ENCODE measurements at regions not wholly inside any gene's neighbourhood (a gene's known extent, or its start where the extent isn't known, plus 50 kb on each side); places are given as distances from the start of the nearest gene placed in this dataset.

DNA sequence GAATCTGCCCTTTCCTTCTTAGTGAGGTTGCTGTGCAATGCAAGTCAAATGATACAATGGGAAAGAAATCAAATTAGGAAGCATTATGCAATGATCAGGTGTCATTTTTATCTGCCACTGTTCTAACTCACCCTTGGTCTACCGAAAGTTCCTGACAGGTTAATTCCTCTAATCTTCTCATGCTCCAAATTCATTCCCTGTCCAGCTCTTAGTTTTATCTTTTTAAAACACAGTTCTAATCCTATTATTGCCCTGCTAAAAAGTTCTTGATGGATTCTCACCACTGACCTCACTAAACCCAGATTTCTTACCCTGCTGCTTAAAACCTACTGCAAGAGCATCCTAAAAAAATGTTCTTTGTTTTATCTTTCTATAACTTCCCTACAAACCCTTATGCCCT is 1000.9 kb downstream of the CDH18 start:
- H3K4me3 Mint-ChIP-seq, result no peak overlapping the region
- DNase-seq (ENCODE audit: extremely low spot score, unreplicated experiment), result no peak
- no peak overlapping the region for H3K27ac Mint-ChIP-seq
- TF ChIP-seq, protein P1, sequence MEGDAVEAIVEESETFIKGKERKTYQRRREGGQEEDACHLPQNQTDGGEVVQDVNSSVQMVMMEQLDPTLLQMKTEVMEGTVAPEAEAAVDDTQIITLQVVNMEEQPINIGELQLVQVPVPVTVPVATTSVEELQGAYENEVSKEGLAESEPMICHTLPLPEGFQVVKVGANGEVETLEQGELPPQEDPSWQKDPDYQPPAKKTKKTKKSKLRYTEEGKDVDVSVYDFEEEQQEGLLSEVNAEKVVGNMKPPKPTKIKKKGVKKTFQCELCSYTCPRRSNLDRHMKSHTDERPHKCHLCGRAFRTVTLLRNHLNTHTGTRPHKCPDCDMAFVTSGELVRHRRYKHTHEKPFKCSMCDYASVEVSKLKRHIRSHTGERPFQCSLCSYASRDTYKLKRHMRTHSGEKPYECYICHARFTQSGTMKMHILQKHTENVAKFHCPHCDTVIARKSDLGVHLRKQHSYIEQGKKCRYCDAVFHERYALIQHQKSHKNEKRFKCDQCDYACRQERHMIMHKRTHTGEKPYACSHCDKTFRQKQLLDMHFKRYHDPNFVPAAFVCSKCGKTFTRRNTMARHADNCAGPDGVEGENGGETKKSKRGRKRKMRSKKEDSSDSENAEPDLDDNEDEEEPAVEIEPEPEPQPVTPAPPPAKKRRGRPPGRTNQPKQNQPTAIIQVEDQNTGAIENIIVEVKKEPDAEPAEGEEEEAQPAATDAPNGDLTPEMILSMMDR (conservative IDR thresholded peaks at IDR 0.05), result no peak
- no peaks in the 10 kb centered on the region for H3K36me3 Mint-ChIP-seq
- H3K9me3 Mint-ChIP-seq, result peaks cover 4% of the 10 kb centered on the region
- H3K27me3 Mint-ChIP-seq, result no peaks in the 10 kb centered on the region
- peaks cover 18% of the 10 kb centered on the region for H3K4me1 Mint-ChIP-seq (ENCODE audit: unreplicated experiment)

DNA sequence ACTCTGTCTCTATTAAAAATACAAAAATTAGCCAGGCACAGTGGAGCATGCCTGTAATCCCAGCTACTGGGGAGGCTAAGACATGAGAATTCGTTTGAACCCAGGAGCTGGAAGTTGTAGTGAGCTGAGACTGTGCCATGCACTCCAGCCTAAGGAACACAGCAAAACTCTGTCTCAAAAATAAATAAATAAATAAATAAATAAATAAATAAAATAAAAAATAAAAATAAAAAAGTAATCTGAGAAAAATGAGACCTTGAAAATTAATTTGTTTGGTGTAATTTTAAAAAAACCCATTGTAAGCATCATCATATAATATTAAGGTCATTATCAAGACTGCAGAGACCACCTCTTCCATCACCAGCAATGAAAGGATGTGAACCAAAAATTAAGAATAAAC is 997.1 kb downstream of the CDH18 start:
- H3K9me3 Mint-ChIP-seq, result no peaks in the 10 kb centered on the region
- H3K4me1 Mint-ChIP-seq (ENCODE audit: unreplicated experiment), result peaks cover 12% of the 10 kb centered on the region
- H3K36me3 Mint-ChIP-seq, result no peaks in the 10 kb centered on the region
- DNase-seq (ENCODE audit: extremely low spot score, unreplicated experiment), result no peak
- TF ChIP-seq, protein P1 (conservative IDR thresholded peaks at IDR 0.05), result no peak
- H3K27ac Mint-ChIP-seq, result no peak overlapping the region
- no peaks in the 10 kb centered on the region for H3K27me3 Mint-ChIP-seq
- no peak overlapping the region for H3K4me3 Mint-ChIP-seq

DNA sequence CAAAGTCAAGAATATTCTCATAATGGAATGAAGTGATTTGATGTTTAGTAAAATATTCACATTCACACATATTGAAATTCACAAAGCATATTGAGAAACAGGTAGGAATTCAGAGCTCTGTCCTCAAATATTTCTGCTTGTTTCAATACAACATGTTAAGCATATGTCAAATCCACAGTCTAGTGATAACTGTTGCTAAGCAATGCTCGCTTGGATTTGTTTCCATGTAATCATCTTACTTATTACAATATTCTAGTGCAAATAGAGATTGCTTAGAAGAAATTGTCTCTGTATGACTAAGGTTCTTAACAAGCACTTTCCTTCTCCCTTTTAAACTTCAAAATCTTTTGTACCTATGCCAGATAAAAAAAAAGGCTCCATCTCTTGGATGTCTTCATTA is 995.7 kb downstream of the CDH18 start:
- H3K9me3 Mint-ChIP-seq, result no peaks in the 10 kb centered on the region
- peaks cover 6% of the 10 kb centered on the region for H3K4me1 Mint-ChIP-seq (ENCODE audit: unreplicated experiment)
- no peak for DNase-seq (ENCODE audit: extremely low spot score, unreplicated experiment)
- TF ChIP-seq, protein P1 (conservative IDR thresholded peaks at IDR 0.05), result no peak
- H3K27me3 Mint-ChIP-seq, result no peaks in the 10 kb centered on the region
- no peaks in the 10 kb centered on the region for H3K36me3 Mint-ChIP-seq
- no peak overlapping the region for H3K27ac Mint-ChIP-seq
- H3K4me3 Mint-ChIP-seq, result no peak overlapping the region

DNA sequence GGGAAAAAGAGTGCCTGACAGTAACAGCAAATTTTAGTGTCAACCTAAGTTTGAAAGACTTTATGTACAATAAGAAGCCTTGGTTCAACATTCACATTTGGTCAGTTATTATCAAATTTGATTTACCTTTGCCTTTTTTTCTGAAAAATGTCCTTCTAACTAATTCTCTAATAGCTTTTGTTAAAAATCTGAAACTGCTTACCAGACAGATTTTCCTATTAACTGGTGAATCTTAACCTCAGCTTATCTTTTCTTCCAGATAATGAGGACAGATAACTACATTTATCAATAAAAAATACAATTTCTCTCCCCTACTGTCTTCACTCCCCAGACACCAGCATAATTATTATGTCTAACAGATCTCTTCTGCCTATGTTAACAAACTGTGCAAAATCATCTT is 988.5 kb downstream of the CDH18 start:
- H3K36me3 Mint-ChIP-seq, result no peaks in the 10 kb centered on the region
- no peak overlapping the region for H3K27ac Mint-ChIP-seq
- H3K27me3 Mint-ChIP-seq, result peaks cover 2% of the 10 kb centered on the region
- TF ChIP-seq, protein P1 (conservative IDR thresholded peaks at IDR 0.05), result no peak
- H3K4me1 Mint-ChIP-seq (ENCODE audit: unreplicated experiment), result peaks cover 8% of the 10 kb centered on the region
- H3K9me3 Mint-ChIP-seq, result no peaks in the 10 kb centered on the region
- no peak for DNase-seq (ENCODE audit: extremely low spot score, unreplicated experiment)
- H3K4me3 Mint-ChIP-seq, result no peak overlapping the region

DNA sequence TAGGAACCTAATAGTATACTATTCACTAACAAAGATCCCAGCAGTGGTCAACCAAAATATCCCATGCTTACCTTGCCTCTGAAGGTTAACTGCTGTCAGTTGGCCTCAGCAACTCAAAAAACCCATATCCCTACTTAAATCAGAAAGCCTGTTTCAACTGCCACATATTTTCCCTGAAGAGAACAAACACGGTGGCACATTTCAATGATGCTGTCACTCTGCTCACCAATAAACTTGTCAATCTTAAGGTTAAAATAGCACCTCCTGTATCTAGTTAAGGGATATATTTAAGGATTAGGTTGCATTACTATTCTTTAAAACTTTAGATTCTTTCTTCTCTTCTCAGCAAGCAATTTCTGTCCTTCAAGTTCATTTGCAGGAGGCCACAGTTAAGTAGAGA is 986.9 kb downstream of the CDH18 start:
- H3K4me3 Mint-ChIP-seq, result no peak overlapping the region
- peaks cover 8% of the 10 kb centered on the region for H3K4me1 Mint-ChIP-seq (ENCODE audit: unreplicated experiment)
- DNase-seq (ENCODE audit: extremely low spot score, unreplicated experiment), result no peak
- H3K27ac Mint-ChIP-seq, result no peak overlapping the region
- TF ChIP-seq, protein P1 (conservative IDR thresholded peaks at IDR 0.05), result no peak
- H3K9me3 Mint-ChIP-seq, result no peaks in the 10 kb centered on the region
- peaks cover 9% of the 10 kb centered on the region for H3K27me3 Mint-ChIP-seq
- no peaks in the 10 kb centered on the region for H3K36me3 Mint-ChIP-seq

DNA sequence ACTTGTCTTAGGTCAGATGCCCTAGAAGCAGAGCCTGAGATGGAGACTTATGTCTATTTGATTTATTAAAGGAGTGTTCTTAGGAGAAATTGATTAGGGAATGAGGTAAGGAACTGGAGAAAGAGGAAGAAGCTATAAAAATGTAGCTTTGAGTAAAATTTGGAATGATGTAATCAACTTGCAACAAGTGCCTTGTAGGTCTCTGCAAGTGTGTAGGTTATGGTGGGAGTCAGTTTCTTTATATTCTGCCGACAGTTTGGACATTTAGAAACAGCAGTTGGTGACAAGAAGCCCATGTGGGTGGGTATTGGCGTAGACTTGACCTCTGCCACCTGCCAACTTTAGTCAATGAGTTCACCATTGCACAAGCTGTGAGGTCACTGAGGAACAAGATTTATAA is 986.5 kb downstream of the CDH18 start:
- Mint-ChIP-seq H3K36me3 (no peaks in the 10 kb centered on the region), H3K4me3 (no peak overlapping the region), H3K27me3 (peaks cover 9% of the 10 kb centered on the region), H3K9me3 (no peaks in the 10 kb centered on the region), H3K27ac (no peak overlapping the region), H3K4me1 (ENCODE audit: unreplicated experiment) (peaks cover 8% of the 10 kb centered on the region)
- TF ChIP-seq, protein P1 (conservative IDR thresholded peaks at IDR 0.05), result no peak
- DNase-seq (ENCODE audit: extremely low spot score, unreplicated experiment), result no peak
